Gastrocnemius medialis (tissue), 4 donors: ENCODE measurements at regions not wholly inside any gene's neighbourhood (a gene's known extent, or its start where the extent isn't known, plus 50 kb on each side); places are given as distances from the start of the nearest gene placed in this dataset.

ENCODE experiments used
- CTCF ChIP-seq, 5 experiments: fragments of 450-650 bp in 3 of 5; fragments of 200-600 bp in 2 of 5; sonication (generic) in 2 of 5; IDR thresholded peaks in 4 of 5; conservative IDR thresholded peaks in 1 of 5; 1 replicate in 4 of 5; 2 replicates in 1 of 5; pipeline ENCODE4 v1.5.1; 2016 to 2019; ENCODE audit warnings: antibody characterized with exemption in 5 of 5, mild to moderate bottlenecking in 3 of 5, moderate library complexity in 3 of 5
- POLR2A ChIP-seq, 2 donors: fragments of 450-650 bp; IDR thresholded peaks; one replicate each; pipeline ENCODE4 v1.6.1; 2017; ENCODE audit warnings: antibody characterized with exemption in 2 of 2, mild to moderate bottlenecking in 2 of 2, moderate library complexity in 2 of 2

- TF ChIP-seq POLR2A (IDR thresholded peaks at IDR 0.05): no peak
- TF ChIP-seq CTCF (IDR thresholded peaks at IDR 0.05 in 4 of 5, conservative IDR thresholded peaks at IDR 0.05 in 1 of 5): no peak
Observed at GRCh38 chr6:23535101-23535500, 590.9 kb upstream of the NRSN1 start.
